ENCODE measurements at regions not wholly inside any gene's neighbourhood (a gene's known extent, or its start where the extent isn't known, plus 50 kb on each side); places are given as distances from the start of the nearest gene placed in this dataset.
"Not testable (repeated sequence)": the region's sequence is repeated elsewhere in the genome, so short reads cannot be mapped to it uniquely, and the experiment has no call there.

GRCh38 chr13:54387625-54388024, 1359.0 kb downstream of the OLFM4 start:
- no peaks in the 10 kb centered on the region for H3K4me1 Mint-ChIP-seq (ENCODE audit: low read depth)
- DNase-seq (ENCODE audit: low spot score): no peak
- intact Hi-C loops (cut with micrococcal nuclease): no loop called here
- H3K27me3 Mint-ChIP-seq (ENCODE audit: insufficient read depth): no peaks in the 10 kb centered on the region
- no peak overlapping the region for H3K4me3 Mint-ChIP-seq
- no peaks in the 10 kb centered on the region for H3K36me3 Mint-ChIP-seq (ENCODE audit: low read depth)
- H3K9me3 Mint-ChIP-seq: peaks cover 5% of the 10 kb centered on the region
- no peak overlapping the region for H3K27ac Mint-ChIP-seq

GRCh38 chr13:54390841-54391240, 1362.2 kb downstream of the OLFM4 start:
- intact Hi-C loops (cut with micrococcal nuclease): no loop called here

GRCh38 chr13:54394085-54394700, 1365.6 kb downstream of the OLFM4 start:
- Mint-ChIP-seq H3K27me3 (ENCODE audit: insufficient read depth) (no peaks in the 10 kb centered on the region), H3K4me1 (ENCODE audit: low read depth) (no peaks in the 10 kb centered on the region), H3K27ac (no peak overlapping the region), H3K4me3 (no peak overlapping the region), H3K36me3 (ENCODE audit: low read depth) (no peaks in the 10 kb centered on the region), H3K9me3 (peaks cover 11% of the 10 kb centered on the region)
- intact Hi-C loops (cut with micrococcal nuclease): no loop called here
- DNase-seq (ENCODE audit: low spot score): no peak

More at GRCh38 chr13:54390841-54391240, 1362.2 kb downstream of the OLFM4 start:
- Mint-ChIP-seq H3K36me3 (ENCODE audit: low read depth) (no peaks in the 10 kb centered on the region), H3K27me3 (ENCODE audit: insufficient read depth) (no peaks in the 10 kb centered on the region), H3K4me3 (no peak overlapping the region), H3K4me1 (ENCODE audit: low read depth) (no peaks in the 10 kb centered on the region), H3K9me3 (peaks cover 13% of the 10 kb centered on the region), H3K27ac (no peak overlapping the region)
- DNase-seq (ENCODE audit: low spot score): no peak

- no peaks in the 10 kb centered on the region for H3K36me3 Mint-ChIP-seq (ENCODE audit: low read depth)
- H3K4me1 Mint-ChIP-seq (ENCODE audit: low read depth): no peaks in the 10 kb centered on the region
- intact Hi-C loops (cut with micrococcal nuclease): no loop called here
- DNase-seq (ENCODE audit: low spot score): no peak
- H3K4me3 Mint-ChIP-seq: no peak overlapping the region
- H3K27me3 Mint-ChIP-seq (ENCODE audit: insufficient read depth): no peaks in the 10 kb centered on the region
- H3K27ac Mint-ChIP-seq: no peak overlapping the region
- H3K9me3 Mint-ChIP-seq: peaks cover 10% of the 10 kb centered on the region
Observed at GRCh38 chr13:54394908-54395307, 1366.3 kb downstream of the OLFM4 start.

- no peaks in the 10 kb centered on the region for H3K27me3 Mint-ChIP-seq (ENCODE audit: insufficient read depth)
- no peaks in the 10 kb centered on the region for H3K4me1 Mint-ChIP-seq (ENCODE audit: low read depth)
- peaks cover 19% of the 10 kb centered on the region for H3K9me3 Mint-ChIP-seq
- no peaks in the 10 kb centered on the region for H3K36me3 Mint-ChIP-seq (ENCODE audit: low read depth)
- no peak overlapping the region for H3K4me3 Mint-ChIP-seq
- intact Hi-C loops (cut with micrococcal nuclease): no loop called here
- DNase-seq (ENCODE audit: low spot score): no peak
- H3K27ac Mint-ChIP-seq: no peak overlapping the region
Observed at GRCh38 chr13:54402495-54402894, 1373.9 kb downstream of the OLFM4 start.

DNA sequence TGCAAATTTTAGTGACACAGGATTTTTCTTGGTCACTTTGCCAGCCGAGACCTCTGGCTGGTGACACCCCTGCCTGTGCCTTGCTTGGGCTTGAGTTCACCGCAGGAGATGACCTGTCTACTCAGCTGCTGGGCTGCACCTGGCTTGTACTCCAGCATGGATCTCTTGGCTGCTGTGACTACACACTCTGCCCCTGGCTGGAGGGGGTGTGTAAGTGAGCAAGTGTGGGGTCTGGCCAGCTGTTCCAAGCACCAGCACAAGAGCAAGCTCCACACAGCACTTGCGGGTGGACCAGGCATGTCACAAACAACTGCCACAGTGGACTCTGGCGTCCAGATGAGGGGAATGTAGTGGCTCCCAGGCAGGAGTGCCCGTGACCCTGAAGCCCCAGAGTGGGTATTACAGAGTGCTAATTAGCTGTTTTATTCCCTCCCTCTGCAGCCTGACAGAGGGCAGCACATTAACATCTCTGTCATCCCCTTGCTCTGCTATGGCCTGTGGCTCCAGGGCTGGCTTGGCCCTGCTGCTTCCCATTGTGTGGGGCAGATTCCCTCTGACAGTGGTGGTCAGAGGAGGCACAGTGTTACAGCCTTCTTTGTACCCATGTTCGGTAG, 1387.2 kb downstream of the OLFM4 start:
- no peak overlapping the region for H3K27ac Mint-ChIP-seq
- H3K27me3 Mint-ChIP-seq (ENCODE audit: insufficient read depth): no peaks in the 10 kb centered on the region
- intact Hi-C loops (cut with micrococcal nuclease): no loop called here
- DNase-seq (ENCODE audit: low spot score): no peak
- no peak overlapping the region for H3K4me3 Mint-ChIP-seq
- H3K9me3 Mint-ChIP-seq: peaks cover 4% of the 10 kb centered on the region
- H3K4me1 Mint-ChIP-seq (ENCODE audit: low read depth): no peaks in the 10 kb centered on the region
- H3K36me3 Mint-ChIP-seq (ENCODE audit: low read depth): no peaks in the 10 kb centered on the region

GRCh38 chr13:54422946-54423345, 1394.3 kb downstream of the OLFM4 start:
- H3K9me3 Mint-ChIP-seq: peaks cover 20% of the 10 kb centered on the region
- H3K27ac Mint-ChIP-seq; DNase-seq (ENCODE audit: low spot score); H3K27me3 Mint-ChIP-seq (ENCODE audit: insufficient read depth); H3K4me3 Mint-ChIP-seq; intact Hi-C loops (cut with micrococcal nuclease); H3K36me3 Mint-ChIP-seq (ENCODE audit: low read depth); H3K4me1 Mint-ChIP-seq (ENCODE audit: low read depth): not testable (repeated sequence)

- Mint-ChIP-seq H3K27me3 (ENCODE audit: insufficient read depth) (no peaks in the 10 kb centered on the region), H3K4me3 (no peak overlapping the region), H3K4me1 (ENCODE audit: low read depth) (no peaks in the 10 kb centered on the region), H3K27ac (no peak overlapping the region), H3K36me3 (ENCODE audit: low read depth) (no peaks in the 10 kb centered on the region), H3K9me3 (peaks cover 24% of the 10 kb centered on the region)
- no peak for DNase-seq (ENCODE audit: low spot score)
- intact Hi-C loops (cut with micrococcal nuclease): no loop called here
Observed at GRCh38 chr13:54424344-54424743, 1395.7 kb downstream of the OLFM4 start.

- Mint-ChIP-seq H3K27me3 (ENCODE audit: insufficient read depth) (no peaks in the 10 kb centered on the region), H3K4me3 (no peak overlapping the region), H3K36me3 (ENCODE audit: low read depth) (no peaks in the 10 kb centered on the region), H3K4me1 (ENCODE audit: low read depth) (no peaks in the 10 kb centered on the region), H3K27ac (no peak overlapping the region), H3K9me3 (peaks cover 17% of the 10 kb centered on the region)
- intact Hi-C loops (cut with micrococcal nuclease): no loop called here
- no peak for DNase-seq (ENCODE audit: low spot score)
Observed at GRCh38 chr13:54433493-54434206, 1405.0 kb downstream of the OLFM4 start.

DNA sequence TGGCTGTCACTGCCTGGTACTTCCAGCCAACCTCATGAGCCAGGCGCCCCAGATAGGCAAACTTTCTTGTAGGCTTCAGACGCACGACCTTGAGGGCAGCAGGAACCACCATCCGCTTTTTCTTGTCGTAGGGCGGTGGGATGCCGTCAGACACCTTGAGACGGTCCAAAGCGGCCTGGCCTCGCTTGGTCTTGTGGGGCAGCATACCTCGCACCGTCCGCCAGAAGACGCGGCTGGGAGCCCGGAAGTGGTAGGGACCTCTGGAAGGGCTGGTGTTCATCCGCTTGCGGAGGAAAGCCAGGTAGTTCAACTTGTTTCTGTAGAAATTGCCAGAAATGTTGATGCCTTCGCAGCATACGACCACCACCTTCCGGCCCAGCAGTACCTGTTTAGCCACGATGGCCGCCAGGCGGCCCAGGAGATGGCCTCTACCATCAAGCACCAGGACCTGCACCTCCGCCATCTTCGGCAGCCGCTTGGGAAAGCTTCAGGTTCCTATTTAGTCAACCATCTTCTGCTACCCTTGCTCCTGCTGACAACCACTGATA, 1412.3 kb downstream of the OLFM4 start:
- H3K27ac Mint-ChIP-seq; H3K36me3 Mint-ChIP-seq (ENCODE audit: low read depth); intact Hi-C loops (cut with micrococcal nuclease); DNase-seq (ENCODE audit: low spot score); H3K4me1 Mint-ChIP-seq (ENCODE audit: low read depth); H3K27me3 Mint-ChIP-seq (ENCODE audit: insufficient read depth); H3K4me3 Mint-ChIP-seq: not testable (repeated sequence)
- H3K9me3 Mint-ChIP-seq: peaks cover 15% of the 10 kb centered on the region

GRCh38 chr13:54445453-54445852, 1416.8 kb downstream of the OLFM4 start:
- H3K27ac Mint-ChIP-seq: no peak overlapping the region

GRCh38 chr13:54445865-54446264, 1417.3 kb downstream of the OLFM4 start:
- intact Hi-C loops (cut with micrococcal nuclease): no loop called here
- Mint-ChIP-seq H3K9me3 (peaks cover 21% of the 10 kb centered on the region), H3K36me3 (ENCODE audit: low read depth) (no peaks in the 10 kb centered on the region), H3K4me3 (no peak overlapping the region), H3K27me3 (ENCODE audit: insufficient read depth) (no peaks in the 10 kb centered on the region), H3K27ac (no peak overlapping the region), H3K4me1 (ENCODE audit: low read depth) (no peaks in the 10 kb centered on the region)
- DNase-seq (ENCODE audit: low spot score): no peak

More at GRCh38 chr13:54445453-54445852, 1416.8 kb downstream of the OLFM4 start:
- H3K27me3 Mint-ChIP-seq (ENCODE audit: insufficient read depth): no peaks in the 10 kb centered on the region
- no peaks in the 10 kb centered on the region for H3K4me1 Mint-ChIP-seq (ENCODE audit: low read depth)
- peaks cover 19% of the 10 kb centered on the region for H3K9me3 Mint-ChIP-seq
- intact Hi-C loops (cut with micrococcal nuclease): no loop called here
- no peak overlapping the region for H3K4me3 Mint-ChIP-seq
- H3K36me3 Mint-ChIP-seq (ENCODE audit: low read depth): no peaks in the 10 kb centered on the region
- DNase-seq (ENCODE audit: low spot score): no peak

- intact Hi-C loops (cut with micrococcal nuclease): no loop called here
- Mint-ChIP-seq H3K9me3 (peaks cover 36% of the 10 kb centered on the region), H3K27me3 (ENCODE audit: insufficient read depth) (no peaks in the 10 kb centered on the region), H3K36me3 (ENCODE audit: low read depth) (no peaks in the 10 kb centered on the region), H3K4me1 (ENCODE audit: low read depth) (no peaks in the 10 kb centered on the region), H3K4me3 (no peak overlapping the region), H3K27ac (no peak overlapping the region)
- DNase-seq (ENCODE audit: low spot score): no peak
Observed at GRCh38 chr13:54449922-54450321, 1421.3 kb downstream of the OLFM4 start.
